NCI-H2107 treated with DMSO at 0.1 percent for 48 hours (cell line): ENCODE measurements at regions not wholly inside any gene's neighbourhood (a gene's known extent, or its start where the extent isn't known, plus 50 kb on each side); places are given as distances from the start of the nearest gene placed in this dataset.
"Not testable (repeated sequence)": the region's sequence is repeated elsewhere in the genome, so short reads cannot be mapped to it uniquely, and the experiment has no call there.

Experiments used
- DNase-seq: peaks from one replicate; lab custom pipeline; 2025; ENCODE audit not compliant: unreplicated experiment; lab: John Stamatoyannopoulos, UW

DNA sequence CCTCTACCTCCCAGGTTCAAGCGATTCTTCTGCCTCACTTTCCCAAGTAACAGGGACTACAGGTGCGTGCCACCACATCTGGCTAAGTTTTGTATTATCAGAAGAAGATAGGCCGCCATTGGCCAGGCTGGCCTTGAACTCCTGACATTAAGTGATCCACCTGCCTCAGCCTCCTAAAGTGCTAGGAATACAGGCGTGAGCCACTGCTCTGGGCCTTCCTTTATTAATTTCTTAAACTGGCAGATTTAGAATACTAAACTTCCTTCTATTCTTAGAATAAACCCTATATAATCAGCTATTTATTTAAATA is 86.6 kb downstream of the HFE start:
- DNase-seq, result no peak

DNA sequence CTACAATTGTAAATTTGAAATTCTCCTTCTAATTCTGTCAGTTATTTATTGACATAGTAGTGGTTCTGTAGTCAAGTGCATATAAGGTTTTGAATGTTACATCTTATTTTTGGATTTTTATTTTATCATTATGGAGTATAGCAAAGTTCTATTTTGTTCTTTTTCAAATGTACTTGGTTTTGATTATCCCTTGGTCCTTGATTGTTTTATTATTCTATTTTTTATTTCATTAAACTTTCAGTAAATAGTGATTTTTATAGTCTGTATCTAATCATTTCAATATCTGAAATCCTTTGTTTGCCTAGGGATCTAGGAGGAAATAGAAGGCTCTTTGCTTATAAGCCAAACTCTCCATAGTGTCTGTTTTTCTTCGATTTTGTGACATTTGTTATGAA is 87.8 kb downstream of the HFE start:
- no peak for DNase-seq

DNA sequence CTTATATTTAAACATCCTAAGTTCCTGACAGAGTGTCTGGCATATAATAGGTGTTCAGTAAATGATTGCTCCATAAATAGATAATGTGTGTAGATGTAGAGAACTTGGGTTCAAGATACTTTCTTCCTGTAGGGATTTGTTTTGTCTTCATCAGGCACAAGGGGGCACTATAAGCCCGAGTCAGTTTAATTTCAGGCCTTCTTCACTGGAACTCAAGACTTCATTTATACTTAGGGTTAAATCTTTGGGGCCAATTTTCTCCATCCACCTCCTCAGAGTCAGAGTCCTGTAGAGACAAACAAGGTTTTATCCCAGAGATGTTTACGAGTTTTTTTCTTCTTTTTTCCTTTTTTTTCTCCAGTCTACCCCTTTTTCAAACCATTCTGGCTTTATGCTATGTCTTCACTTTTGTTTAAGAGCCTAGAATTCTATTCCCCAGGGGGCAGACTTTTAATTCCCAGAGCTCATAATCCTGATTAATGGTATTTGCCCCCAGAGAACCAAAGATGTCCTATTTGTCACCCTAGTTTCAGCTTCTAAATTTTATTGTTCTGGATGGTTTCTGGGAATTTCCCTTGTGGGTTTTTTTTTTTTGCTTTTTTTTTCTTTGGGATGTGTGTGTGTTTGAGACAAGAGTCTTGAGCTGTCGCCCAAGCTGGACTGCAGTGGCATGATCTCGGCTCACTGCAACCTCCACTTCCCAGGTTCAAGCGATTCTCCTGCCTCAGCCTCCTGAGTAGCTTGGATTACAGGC is 88.4 kb downstream of the HFE start:
- DNase-seq, result peak; percentile 27

GRCh38 chr6:26179675-26180074 is 92.4 kb downstream of the HFE start:
- DNase-seq, result no peak

- no peak for DNase-seq
Observed at GRCh38 chr6:26180346-26180745, 93.1 kb downstream of the HFE start.

DNA sequence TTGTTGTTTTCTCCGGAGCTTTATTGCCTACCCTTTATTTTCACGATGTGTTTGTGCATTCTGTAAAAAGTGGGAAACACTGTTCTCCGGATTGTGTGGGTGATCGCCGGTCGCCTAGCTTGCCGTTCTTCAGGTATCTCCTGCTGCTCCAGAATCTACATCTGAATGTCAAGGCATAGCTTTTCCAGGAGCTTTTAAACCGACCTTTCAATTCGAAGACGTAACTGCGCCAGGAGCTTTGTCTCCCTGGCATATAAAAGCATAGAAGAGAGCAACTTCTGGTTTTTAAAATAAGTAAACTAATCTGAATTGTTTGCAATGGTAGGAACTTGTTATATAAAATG is 96.0 kb downstream of the HFE start:
- DNase-seq, result no peak

DNA sequence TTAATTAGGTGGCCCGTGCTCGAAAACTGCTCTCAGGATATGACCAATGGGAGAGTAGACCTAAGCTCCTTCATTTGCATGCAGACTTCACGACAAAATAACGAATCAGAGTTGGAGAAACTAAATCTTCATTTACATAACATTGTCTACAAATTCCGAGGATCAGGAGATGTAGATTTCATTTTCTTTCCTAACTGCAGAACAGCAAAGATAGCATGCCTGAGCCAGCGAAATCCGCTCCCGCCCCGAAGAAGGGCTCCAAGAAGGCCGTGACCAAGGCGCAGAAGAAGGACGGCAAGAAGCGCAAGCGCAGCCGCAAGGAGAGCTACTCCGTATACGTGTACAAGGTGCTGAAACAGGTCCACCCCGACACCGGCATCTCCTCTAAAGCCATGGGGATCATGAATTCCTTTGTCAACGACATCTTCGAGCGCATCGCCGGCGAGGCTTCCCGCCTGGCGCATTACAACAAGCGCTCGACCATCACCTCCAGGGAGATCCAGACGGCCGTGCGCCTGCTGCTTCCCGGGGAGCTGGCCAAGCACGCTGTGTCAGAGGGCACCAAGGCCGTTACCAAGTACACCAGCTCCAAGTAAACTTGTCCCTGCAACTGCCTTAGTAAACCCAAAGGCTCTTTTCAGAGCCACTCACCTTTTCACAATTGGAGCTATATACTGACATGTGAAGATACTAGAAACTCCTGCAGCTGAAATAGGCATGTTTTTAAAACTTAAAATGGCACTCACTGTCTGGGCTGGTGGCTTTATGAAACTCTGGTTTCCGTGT is 96.5 kb downstream of the HFE start:
- no peak for DNase-seq

DNA sequence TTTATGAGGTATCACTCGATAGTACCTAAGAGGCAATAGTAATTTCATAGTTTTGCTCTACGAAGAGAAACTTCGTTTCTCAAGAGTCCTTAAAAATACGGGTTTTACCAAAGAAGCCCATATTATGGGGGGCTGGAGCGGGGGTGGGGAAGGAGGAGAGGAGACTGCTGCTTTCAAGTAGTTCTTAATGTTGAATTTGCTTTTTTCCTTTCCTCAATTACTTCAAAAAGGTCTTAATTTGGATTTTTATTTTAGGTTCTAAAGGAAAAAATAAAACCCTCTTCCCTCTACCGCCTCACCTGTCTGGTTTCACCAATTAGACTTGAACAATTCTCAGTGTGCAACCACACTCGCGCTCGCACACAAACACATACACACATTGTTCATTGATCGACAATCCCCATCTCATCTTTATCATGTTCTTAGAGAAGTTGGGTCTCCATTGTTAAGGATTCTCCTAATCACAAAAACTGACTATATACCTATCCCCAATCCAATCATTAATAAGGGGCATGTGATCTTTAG is 97.2 kb downstream of the HFE start:
- no peak for DNase-seq

DNA sequence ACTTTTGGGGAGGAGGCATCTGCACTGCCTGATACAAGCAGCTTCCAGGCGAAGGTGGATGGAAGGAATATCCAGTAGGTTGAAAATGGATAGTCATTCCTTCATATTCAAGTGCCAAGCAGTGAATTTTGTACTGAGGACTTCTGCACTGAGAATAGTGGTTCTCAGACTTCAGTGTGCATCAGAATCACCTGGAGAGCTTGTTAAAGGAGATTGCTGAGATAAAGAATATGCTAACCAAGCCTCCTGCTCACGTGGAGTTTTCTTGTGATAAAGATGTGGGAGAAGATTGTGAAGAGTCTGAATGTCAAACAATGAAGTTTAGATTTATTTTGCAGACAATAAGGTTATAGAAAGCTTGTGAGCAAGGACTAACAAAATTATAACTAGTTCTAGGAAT is 97.8 kb downstream of the HFE start:
- no peak for DNase-seq

GRCh38 chr6:26185802-26186201 is 98.6 kb downstream of the HFE start:
- DNase-seq, result no peak

DNA sequence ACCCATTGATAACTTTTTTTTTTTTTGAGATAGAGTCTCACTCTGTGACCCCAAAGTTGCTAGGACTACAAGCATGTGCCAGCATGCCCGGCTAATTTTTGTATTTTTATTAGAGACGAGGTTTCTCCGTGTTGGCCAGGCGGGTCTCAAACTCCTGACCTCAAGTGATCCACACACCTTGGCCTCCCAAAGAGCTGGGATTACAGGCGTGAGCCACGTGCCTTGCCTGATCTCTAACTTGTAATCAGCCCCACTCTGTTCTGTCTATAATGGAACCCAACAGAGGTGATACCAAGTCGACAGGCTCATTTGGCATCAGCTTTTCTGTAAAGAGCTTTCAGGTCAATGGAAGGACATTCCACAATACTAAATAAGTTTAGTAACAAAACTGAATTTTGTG is 99.4 kb downstream of the HFE start:
- DNase-seq, result no peak

GRCh38 chr6:26187292-26187691 is 100.1 kb downstream of the HFE start:
- DNase-seq, result no peak

DNA sequence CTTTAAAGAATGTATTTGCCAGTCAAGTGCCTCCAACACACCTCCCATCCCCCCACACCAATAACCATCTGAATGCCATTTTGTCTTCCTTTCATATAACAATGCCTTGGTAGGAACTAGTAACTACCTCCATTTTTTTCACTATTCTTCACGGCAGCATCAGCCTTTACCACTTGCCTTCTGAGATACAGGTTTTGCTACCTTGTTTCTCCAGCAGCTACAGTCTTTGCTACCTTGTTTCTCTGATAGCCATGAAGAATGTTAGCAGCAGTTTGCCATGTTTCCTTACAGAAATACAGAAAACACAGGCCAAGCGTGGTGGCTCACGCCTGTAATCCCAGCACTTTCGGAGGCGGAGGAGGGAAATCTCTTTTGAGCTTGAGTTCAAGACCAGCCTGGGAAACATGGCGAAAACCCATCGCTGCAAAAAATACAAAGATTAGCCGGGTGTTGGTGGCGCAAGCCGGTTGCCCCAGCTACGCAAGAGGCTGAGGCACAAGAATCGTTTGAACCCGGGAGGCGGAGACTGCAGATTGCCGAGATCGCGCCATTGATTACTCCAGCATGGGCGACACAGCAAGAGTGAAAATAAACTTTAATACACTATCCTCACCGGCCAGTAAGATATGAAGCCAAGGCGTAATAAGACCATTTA is 100.9 kb downstream of the HFE start:
- no peak for DNase-seq

DNA sequence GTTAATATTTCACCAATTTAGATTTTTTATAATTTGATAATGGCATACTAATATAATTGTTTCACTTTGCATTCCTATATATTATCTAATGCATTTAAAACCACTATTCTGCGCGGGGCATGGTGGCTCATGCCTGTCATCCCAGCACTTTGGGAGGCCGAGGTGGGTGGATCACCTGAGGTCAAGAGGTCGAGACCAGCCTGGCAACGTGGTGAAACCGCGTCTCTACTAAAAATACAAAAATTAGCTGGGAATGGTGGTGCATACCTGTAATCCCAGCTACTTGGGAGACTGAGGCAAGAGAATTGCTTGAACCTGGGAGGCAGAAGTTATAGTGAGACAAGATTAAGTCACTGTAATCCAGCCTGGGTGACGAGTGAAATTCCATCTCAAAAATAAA is 104.3 kb downstream of the HFE start:
- not testable (repeated sequence) for DNase-seq

DNA sequence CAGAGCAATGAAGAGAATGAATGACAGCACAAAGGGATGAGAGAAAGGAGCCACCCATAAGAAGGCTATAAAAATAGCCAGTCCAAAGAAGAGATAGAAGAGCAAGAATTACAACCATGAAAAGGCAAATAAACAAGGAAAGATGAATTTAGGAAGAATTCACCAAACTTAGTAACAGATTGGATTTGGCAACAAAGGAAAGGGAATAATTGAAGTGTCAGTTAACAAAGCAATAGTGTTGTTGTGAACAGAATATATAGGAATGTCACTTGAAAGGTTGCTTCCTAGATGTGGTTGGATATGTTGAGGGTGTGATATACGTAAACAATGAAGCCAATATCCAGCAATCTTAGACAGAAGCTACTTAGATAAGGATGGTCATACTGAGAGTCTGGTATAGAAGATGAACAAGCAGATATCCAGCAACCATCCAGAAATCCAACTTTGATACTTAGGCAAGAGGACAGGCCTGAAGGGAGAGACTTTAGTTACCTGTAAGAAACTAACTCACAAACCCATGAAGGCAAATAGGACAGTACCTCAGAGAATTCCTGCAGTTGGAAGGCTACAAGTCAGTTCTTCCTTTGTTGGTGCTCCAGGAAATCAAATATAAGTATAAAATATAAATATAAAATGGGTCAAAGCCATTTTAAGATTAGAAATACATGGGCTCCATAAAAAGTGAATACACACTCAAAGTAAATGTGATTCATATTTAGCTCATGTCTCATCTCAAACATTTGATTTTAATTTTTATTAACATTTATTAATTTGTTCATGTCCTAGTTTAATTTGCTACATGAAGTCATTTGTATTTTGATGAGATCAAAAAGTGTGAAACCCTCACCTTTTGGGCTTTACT is 106.5 kb downstream of the HFE start:
- no peak for DNase-seq

GRCh38 chr6:26194329-26194701 is 107.1 kb downstream of the HFE start:
- no peak for DNase-seq

DNA sequence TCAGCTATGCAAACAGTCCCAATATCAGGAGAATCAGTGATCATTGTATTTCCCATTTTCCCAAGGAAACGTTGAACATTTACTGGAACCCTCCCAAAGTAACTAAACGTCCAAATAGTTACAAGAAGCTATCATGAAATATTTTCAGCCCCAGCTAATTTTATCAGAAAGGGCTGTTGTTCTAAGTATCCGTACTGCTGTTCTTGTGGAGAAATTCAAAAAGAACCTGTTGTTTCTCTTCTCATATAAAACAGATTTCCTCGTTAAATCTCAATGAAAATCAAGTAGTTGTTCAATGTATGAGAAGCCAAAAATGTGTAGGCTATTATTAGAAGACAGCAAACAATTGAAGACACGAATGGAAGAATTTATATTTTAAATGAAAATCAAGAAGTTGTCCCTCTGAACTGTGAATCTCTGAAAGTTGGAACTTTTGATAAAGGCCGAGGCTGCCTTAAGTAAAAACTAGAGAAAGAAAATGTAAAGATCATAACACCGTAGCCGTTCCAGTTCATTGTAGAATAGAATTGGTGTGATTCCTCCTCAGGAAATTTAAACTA is 107.7 kb downstream of the HFE start:
- no peak for DNase-seq

- no peak for DNase-seq
Observed at GRCh38 chr6:26195376-26195923, 108.2 kb downstream of the HFE start.

- DNase-seq, result no peak
Observed at GRCh38 chr6:26195924-26196845, 109.0 kb downstream of the HFE start.
